ENCODE measurements at regions not wholly inside any gene's neighbourhood (a gene's known extent, or its start where the extent isn't known, plus 50 kb on each side); places are given as distances from the start of the nearest gene placed in this dataset.
A peak's percentile ranks its signal among the peaks of the same experiment; 100 is the strongest.

DNA sequence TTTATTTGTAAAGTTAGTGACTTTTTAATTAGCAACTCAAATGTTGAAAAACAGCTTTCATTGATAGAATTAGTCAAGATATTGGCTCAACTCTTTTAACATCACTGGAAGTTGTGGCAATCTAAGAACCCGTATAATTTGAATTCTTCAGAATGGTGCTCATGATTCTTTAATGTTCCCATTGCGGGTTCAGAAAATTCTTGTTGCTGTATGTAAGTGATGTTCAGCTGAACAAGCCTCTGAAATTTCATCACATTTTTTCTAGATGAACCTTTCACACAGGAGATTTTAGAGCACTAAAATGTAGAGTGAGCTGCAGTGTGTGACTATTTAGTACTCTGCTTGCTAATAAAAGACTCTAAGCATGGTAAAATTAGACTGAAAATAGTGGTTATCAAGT lies 1317.7 kb downstream of the FSTL5 start:
- Histone ChIP-seq H3K9me3 (no peaks in the 10 kb centered on the region), H3K27me3 (no peaks in the 10 kb centered on the region), H3K27ac (no peak overlapping the region), H3K4me1 (peaks cover 4 to 6% of the 10 kb centered on the region in 2 donors), H3K36me3 (no peaks in the 10 kb centered on the region), H3K4me3 (replicated peaks in 1 of 3) (no peak overlapping the region)
- WGBS, 2 donors, result 94 to 96% methylated on average over 2 of the region's 2 CpGs
- intact Hi-C loops (cut with DNase I), result no loop called here
- TF ChIP-seq, protein P1, sequence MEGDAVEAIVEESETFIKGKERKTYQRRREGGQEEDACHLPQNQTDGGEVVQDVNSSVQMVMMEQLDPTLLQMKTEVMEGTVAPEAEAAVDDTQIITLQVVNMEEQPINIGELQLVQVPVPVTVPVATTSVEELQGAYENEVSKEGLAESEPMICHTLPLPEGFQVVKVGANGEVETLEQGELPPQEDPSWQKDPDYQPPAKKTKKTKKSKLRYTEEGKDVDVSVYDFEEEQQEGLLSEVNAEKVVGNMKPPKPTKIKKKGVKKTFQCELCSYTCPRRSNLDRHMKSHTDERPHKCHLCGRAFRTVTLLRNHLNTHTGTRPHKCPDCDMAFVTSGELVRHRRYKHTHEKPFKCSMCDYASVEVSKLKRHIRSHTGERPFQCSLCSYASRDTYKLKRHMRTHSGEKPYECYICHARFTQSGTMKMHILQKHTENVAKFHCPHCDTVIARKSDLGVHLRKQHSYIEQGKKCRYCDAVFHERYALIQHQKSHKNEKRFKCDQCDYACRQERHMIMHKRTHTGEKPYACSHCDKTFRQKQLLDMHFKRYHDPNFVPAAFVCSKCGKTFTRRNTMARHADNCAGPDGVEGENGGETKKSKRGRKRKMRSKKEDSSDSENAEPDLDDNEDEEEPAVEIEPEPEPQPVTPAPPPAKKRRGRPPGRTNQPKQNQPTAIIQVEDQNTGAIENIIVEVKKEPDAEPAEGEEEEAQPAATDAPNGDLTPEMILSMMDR (IDR thresholded peaks at IDR 0.05), result no peak
- TF ChIP-seq POLR2A (IDR thresholded peaks at IDR 0.05), result no peak
- DNase-seq, result no peak

DNA sequence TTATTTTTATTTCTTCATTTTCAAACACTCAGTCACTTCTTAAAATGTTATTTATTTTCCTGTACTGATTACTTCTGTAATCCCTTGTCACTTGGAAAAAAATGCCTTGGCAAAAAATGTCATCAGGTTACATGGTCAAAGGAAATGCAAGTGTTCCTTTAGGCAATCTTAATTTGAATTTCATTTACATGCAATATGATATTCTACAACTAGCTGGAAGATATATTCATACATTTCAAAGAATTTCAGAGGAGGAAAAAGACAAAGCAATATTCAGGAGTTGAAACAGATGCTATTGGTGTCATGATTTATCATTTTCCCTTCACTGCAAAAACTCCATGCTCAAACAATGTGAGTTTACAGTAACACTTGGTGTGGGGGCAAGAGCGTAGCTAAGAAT lies 1316.6 kb downstream of the FSTL5 start:
- Histone ChIP-seq H3K27me3 (no peaks in the 10 kb centered on the region), H3K4me1 (peaks cover 4 to 6% of the 10 kb centered on the region in 2 donors), H3K9me3 (no peaks in the 10 kb centered on the region), H3K4me3 (replicated peaks in 1 of 3) (no peak overlapping the region), H3K36me3 (no peaks in the 10 kb centered on the region), H3K27ac (no peak overlapping the region)
- intact Hi-C loops (cut with DNase I), result no loop called here
- WGBS, 2 donors, result 92 to 94% methylated on average over 1 of the region's 1 CpG
- TF ChIP-seq POLR2A (IDR thresholded peaks at IDR 0.05), result no peak
- TF ChIP-seq, protein P1 (IDR thresholded peaks at IDR 0.05), result no peak
- DNase-seq, result no peak

DNA sequence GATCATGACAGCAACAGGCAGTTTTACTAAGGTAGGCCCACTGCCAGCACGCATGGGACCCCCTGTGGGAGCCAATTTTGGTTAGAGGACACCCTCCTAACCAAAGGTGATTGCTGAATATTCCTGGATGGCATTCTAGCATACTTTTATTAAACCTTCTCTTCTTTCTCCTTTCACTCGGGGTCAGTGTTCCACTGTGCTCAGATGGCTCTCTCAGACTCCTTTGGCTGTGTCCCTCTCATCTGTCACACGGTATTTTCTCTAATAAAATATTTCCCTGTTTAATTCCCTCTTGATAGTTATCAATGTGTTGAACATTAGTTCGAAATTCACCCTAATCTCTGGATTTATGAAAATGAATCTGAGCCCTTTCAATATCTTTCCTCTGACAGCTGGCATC lies 1315.3 kb downstream of the FSTL5 start:
- intact Hi-C loops (cut with DNase I), result no loop called here
- H3K36me3 ChIP-seq, result no peaks in the 10 kb centered on the region
- peak overlapping the region; percentile 71 to 94 (median 72) for H3K27ac ChIP-seq
- WGBS, 2 donors, result 44 to 50% methylated on average over 4 of the region's 4 CpGs
- no peaks in the 10 kb centered on the region for H3K9me3 ChIP-seq
- no peak for DNase-seq
- no peaks in the 10 kb centered on the region for H3K27me3 ChIP-seq
- no peak overlapping the region for H3K4me3 ChIP-seq (replicated peaks in 1 of 3)
- H3K4me1 ChIP-seq, result peaks cover 4 to 6% of the 10 kb centered on the region in 2 donors
- TF ChIP-seq, protein P1 (IDR thresholded peaks at IDR 0.05), result no peak

DNA sequence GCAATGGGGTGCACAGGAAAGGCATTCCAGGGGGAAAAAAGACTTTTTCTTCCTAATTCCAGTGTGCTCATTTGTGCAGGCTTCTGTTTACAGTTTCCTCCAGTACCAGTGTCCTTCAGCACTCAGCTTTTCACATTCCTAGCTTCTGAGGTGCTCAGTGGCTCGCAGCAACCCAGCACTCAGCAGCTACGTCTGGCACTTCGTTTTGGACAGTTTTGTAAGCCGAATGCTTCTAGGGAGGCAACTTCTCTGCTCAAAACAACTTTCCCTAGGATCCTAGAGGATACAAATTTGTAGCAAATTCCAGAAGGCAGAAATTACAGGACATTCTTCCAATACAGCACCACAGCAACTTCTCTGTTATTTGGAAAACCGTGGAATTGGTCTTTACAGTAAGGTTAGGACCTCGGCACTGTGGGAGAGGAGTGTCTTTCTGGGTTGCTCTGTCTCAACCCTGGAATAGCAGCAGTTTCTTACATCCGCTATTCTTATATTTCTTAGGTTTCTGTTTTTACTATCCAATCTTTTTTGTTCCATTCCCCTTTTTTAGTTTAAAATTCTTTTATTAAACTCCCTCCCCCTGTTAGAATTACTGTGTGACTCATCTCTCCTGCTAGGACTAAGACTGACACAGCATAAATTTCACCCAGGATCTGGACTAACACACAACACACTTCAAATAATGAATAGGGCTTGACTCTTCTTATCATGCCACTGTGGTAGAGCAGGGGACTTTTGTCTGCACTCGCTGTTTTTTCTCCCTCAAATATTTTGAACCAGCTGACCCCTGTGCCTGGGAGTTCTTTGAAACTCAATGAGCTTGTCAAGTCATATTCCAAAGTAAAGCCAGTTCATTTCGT lies 1314.7 kb downstream of the FSTL5 start:
- intact Hi-C loops (cut with DNase I), result no loop called here
- TF ChIP-seq, protein P1 (IDR thresholded peaks at IDR 0.05), result no peak
- TF ChIP-seq POLR2A (IDR thresholded peaks at IDR 0.05), result peak in 1 of 2 donors; percentile 32
- Histone ChIP-seq H3K4me3 (replicated peaks in 1 of 3) (no peak overlapping the region), H3K27ac (peak overlapping the region; percentile 71 to 94 (median 72)), H3K27me3 (no peaks in the 10 kb centered on the region), H3K4me1 (peaks cover 4 to 6% of the 10 kb centered on the region in 2 donors), H3K36me3 (no peaks in the 10 kb centered on the region), H3K9me3 (no peaks in the 10 kb centered on the region)
- WGBS, 2 donors, result 26 to 27% methylated on average over 9 of the region's 9 CpGs
- DNase-seq, result peak; percentile 71 to 84

DNA sequence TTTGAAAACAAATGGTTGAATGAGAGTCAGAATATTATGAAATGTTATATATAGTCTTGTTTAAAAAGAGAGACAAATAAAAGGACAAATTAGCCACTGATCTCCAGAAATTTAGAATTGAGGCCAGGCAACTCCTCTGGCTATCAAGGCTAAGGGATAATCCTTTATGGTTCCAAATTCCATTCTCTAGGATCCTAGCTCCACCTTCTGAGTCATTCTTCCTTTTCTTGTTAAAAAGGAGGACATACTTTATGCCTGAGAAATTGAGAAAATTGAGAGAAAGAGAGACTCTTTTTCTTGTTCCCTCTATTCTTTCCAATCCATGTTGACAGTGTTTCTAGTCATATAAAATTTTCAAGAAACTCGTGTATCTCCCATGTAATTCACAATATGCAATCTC lies 1299.5 kb downstream of the FSTL5 start:
- DNase-seq, result no peak
- Histone ChIP-seq H3K4me3 (replicated peaks in 1 of 3) (no peak overlapping the region), H3K9me3 (no peaks in the 10 kb centered on the region), H3K4me1 (no peaks in the 10 kb centered on the region), H3K36me3 (no peaks in the 10 kb centered on the region), H3K27me3 (no peaks in the 10 kb centered on the region), H3K27ac (no peak overlapping the region)
- WGBS, 2 donors, result 80 to 85% methylated on average over 1 of the region's 1 CpG
- no peak for TF ChIP-seq POLR2A (IDR thresholded peaks at IDR 0.05)
- TF ChIP-seq, protein P1 (IDR thresholded peaks at IDR 0.05), result no peak
- intact Hi-C loops (cut with DNase I), result no loop called here
